ENCODE measurements at regions not wholly inside any gene's neighbourhood (a gene's known extent, or its start where the extent isn't known, plus 50 kb on each side); places are given as distances from the start of the nearest gene placed in this dataset.

GRCh38 chr1:96513136-96513535, 208.4 kb upstream of the PTBP2 start (continued):
- TF ChIP-seq MAX (IDR thresholded peaks at IDR 0.05) (no peak), BCL11A (IDR thresholded peaks at IDR 0.05; ENCODE audit: low read depth in 2 of 2, low read length in 2 of 2) (no peak), KDM4A (IDR thresholded peaks at IDR 0.05; ENCODE audit: low read depth, low read length, severe bottlenecking) (no peak), BACH1 (IDR thresholded peaks at IDR 0.05; ENCODE audit: low read length) (no peak), BRCA1 (IDR thresholded peaks at IDR 0.05; ENCODE audit: low read depth, low read length) (no peak), POLR2AphosphoS5 (IDR thresholded peaks at IDR 0.05; ENCODE audit: low read depth, low read length) (no peak), RBBP5 (IDR thresholded peaks at IDR 0.05; ENCODE audit: borderline replicate concordance, low read depth, low read length) (no peak)

Data from H1 (cell line).